GM18508 (cell line): ENCODE measurements at regions not wholly inside any gene's neighbourhood (a gene's known extent, or its start where the extent isn't known, plus 50 kb on each side); places are given as distances from the start of the nearest gene placed in this dataset.
"Not testable (repeated sequence)": the region's sequence is repeated elsewhere in the genome, so short reads cannot be mapped to it uniquely, and the experiment has no call there.

Experiments used
- ATAC-seq: cut with Tn5 transposase; IDR thresholded peaks from one replicate; pipeline ENCODE4 v1.9.1; 2021; ENCODE audit warnings: moderate number of reproducible peaks; ENCODE audit not compliant: insufficient read depth, unreplicated experiment

- no peak for ATAC-seq
Measured at GRCh38 chr14:89540830-89541470, 123.9 kb upstream of the FOXN3 start.

GRCh38 chr14:89540009-89540829, 123.2 kb upstream of the FOXN3 start:
- no peak for ATAC-seq

GRCh38 chr14:89537911-89538310, 120.9 kb upstream of the FOXN3 start:
- ATAC-seq, result no peak

GRCh38 chr14:89534902-89535685, 118.1 kb upstream of the FOXN3 start:
- ATAC-seq, result no peak

- no peak for ATAC-seq
Measured at GRCh38 chr14:89533766-89534165, 116.7 kb upstream of the FOXN3 start.

GRCh38 chr14:89533136-89533535, 116.1 kb upstream of the FOXN3 start:
- no peak for ATAC-seq

GRCh38 chr14:89531661-89532335, 114.8 kb upstream of the FOXN3 start:
- no peak for ATAC-seq

GRCh38 chr14:89524990-89525667, 108.1 kb upstream of the FOXN3 start:
- ATAC-seq, result no peak

GRCh38 chr14:89524412-89524811, 107.4 kb upstream of the FOXN3 start:
- ATAC-seq, result no peak

- no peak for ATAC-seq
Measured at GRCh38 chr14:89521988-89522387, 105.0 kb upstream of the FOXN3 start.

GRCh38 chr14:89519040-89519439, 102.0 kb upstream of the FOXN3 start:
- ATAC-seq, result no peak

GRCh38 chr14:89516173-89516572, 99.1 kb upstream of the FOXN3 start:
- ATAC-seq, result no peak

GRCh38 chr14:89514601-89515000, 97.6 kb upstream of the FOXN3 start:
- ATAC-seq, result no peak

GRCh38 chr14:89509891-89510290, 92.9 kb upstream of the FOXN3 start:
- no peak for ATAC-seq

- no peak for ATAC-seq
Measured at GRCh38 chr14:89508863-89509262, 91.8 kb upstream of the FOXN3 start.

GRCh38 chr14:89507926-89508460, 91.0 kb upstream of the FOXN3 start:
- no peak for ATAC-seq

GRCh38 chr14:89507521-89507920, 90.5 kb upstream of the FOXN3 start:
- ATAC-seq, result no peak

GRCh38 chr14:89506891-89507452, 89.9 kb upstream of the FOXN3 start:
- ATAC-seq, result not testable (repeated sequence)

- no peak for ATAC-seq
Measured at GRCh38 chr14:89504602-89505313, 87.7 kb upstream of the FOXN3 start.
